WTC11 (cell line): ENCODE measurements at regions not wholly inside any gene's neighbourhood (a gene's known extent, or its start where the extent isn't known, plus 50 kb on each side); places are given as distances from the start of the nearest gene placed in this dataset.

Experiments used
- ATAC-seq: fragments of 200-7000 bp; cut with Tn5 transposase; 2 replicates; pipeline ENCODE4 v1.10.0; 2021; ENCODE audit warnings: mild to moderate bottlenecking, moderate library complexity
- CTCF ChIA-PET: fragments of 300-600 bp; sonication (Branson Sonifier 250); formaldehyde crosslinking; loops from one replicate; lab custom pipeline; 2021; ENCODE audit warnings: antibody characterized with exemption; lab: Charles Lee
- POLR2A ChIA-PET: fragments of 350-600 bp; sonication (Branson Sonifier 250); formaldehyde crosslinking; loops from one replicate; lab custom pipeline; 2021; ENCODE audit warnings: antibody characterized with exemption; lab: Charles Lee
- DNase-seq: peaks from one replicate; pipeline ENCODE4 v3.0.0; 2021; ENCODE audit warnings: low spot score
- H3K27ac Mint-ChIP-seq: 2 replicates; pipeline ENCODE4 v1.8.0; 2021; ENCODE audit warnings: mixed read lengths
- H3K27me3 Mint-ChIP-seq: 2 replicates; pipeline ENCODE4 v1.8.0; 2021; ENCODE audit warnings: low read depth, mild to moderate bottlenecking, moderate library complexity, mixed read lengths
- H3K36me3 Mint-ChIP-seq: 2 replicates; pipeline ENCODE4 v1.8.0; 2021; ENCODE audit warnings: mixed read lengths
- H3K4me1 Mint-ChIP-seq: 2 replicates; pipeline ENCODE4 v1.8.0; 2022; ENCODE audit warnings: mixed read lengths
- H3K4me3 Mint-ChIP-seq: 2 replicates; pipeline ENCODE4 v1.8.0; 2021; ENCODE audit warnings: mild to moderate bottlenecking, moderate library complexity, mixed read lengths
- H3K9me3 Mint-ChIP-seq: 2 replicates; pipeline ENCODE4 v1.8.0; 2021; ENCODE audit warnings: mixed read lengths
- FOXK1 ChIP-seq: sonication (generic); formaldehyde crosslinking; IDR thresholded peaks from 2 replicates; pipeline ENCODE4 v1.8.0; 2022; ENCODE audit warnings: mild to moderate bottlenecking, moderate library complexity, missing genetic modification reagents
- HMGA2 ChIP-seq: fragments of 250-450 bp; sonication (Bioruptor Pico); IDR thresholded peaks from 2 replicates; pipeline ENCODE4 v1.4.0; 2021; ENCODE audit warnings: mild to moderate bottlenecking, moderate library complexity
- IRF2 ChIP-seq: sonication (generic); formaldehyde crosslinking; IDR thresholded peaks from 2 replicates; pipeline ENCODE4 v1.8.0; 2022; ENCODE audit warnings: low read depth, missing genetic modification reagents, borderline replicate concordance
- OVOL2 ChIP-seq: fragments of 250-450 bp; sonication (Bioruptor Pico); IDR thresholded peaks from 2 replicates; pipeline ENCODE4 v1.9.0; 2021; ENCODE audit warnings: mild to moderate bottlenecking, borderline replicate concordance
- SMAD3 ChIP-seq: sonication (generic); formaldehyde crosslinking; IDR thresholded peaks from 2 replicates; pipeline ENCODE4 v1.8.0; 2022; ENCODE audit warnings: missing genetic modification reagents, mild to moderate bottlenecking, borderline replicate concordance
- SP1 ChIP-seq: sonication (generic); formaldehyde crosslinking; conservative IDR thresholded peaks from 2 replicates; pipeline ENCODE4 v1.8.1; 2022; ENCODE audit warnings: missing genetic modification reagents
- TCF7 ChIP-seq: sonication (generic); formaldehyde crosslinking; IDR thresholded peaks from 2 replicates; pipeline ENCODE4 v1.8.0; 2022; ENCODE audit warnings: mild to moderate bottlenecking, low read depth, missing genetic modification reagents, moderate library complexity
- TEAD4 ChIP-seq: sonication (generic); formaldehyde crosslinking; IDR thresholded peaks from 2 replicates; pipeline ENCODE4 v1.8.0; 2022; ENCODE audit warnings: mild to moderate bottlenecking, missing genetic modification reagents
- ZNF423 ChIP-seq: fragments of 250-450 bp; sonication (Bioruptor Pico); IDR thresholded peaks from 2 replicates; pipeline ENCODE4 v2.1.2; 2022; ENCODE audit warnings: mild to moderate bottlenecking, moderate library complexity
- TF ChIP-seq, protein P1 (sequence below): sonication (generic); formaldehyde crosslinking; IDR thresholded peaks from 2 replicates; pipeline ENCODE4 v1.8.1; 2022; ENCODE audit warnings: low read depth, mild to moderate bottlenecking, moderate library complexity, missing genetic modification reagents, borderline replicate concordance
- TF ChIP-seq, protein P2 (sequence below): sonication (generic); formaldehyde crosslinking; IDR thresholded peaks from 2 replicates; pipeline ENCODE4 v1.8.1; 2023; ENCODE audit warnings: mild to moderate bottlenecking, missing genetic modification reagents, moderate library complexity
- TF ChIP-seq, protein P3 (sequence below): sonication (generic); formaldehyde crosslinking; IDR thresholded peaks from 2 replicates; pipeline ENCODE4 v1.8.1; 2023; ENCODE audit warnings: mild to moderate bottlenecking, missing genetic modification reagents, borderline replicate concordance
- TF ChIP-seq, protein P4 (sequence below): fragments of 250-450 bp; sonication (Bioruptor Pico); IDR thresholded peaks from 2 replicates; pipeline ENCODE4 v1.8.0; 2021; ENCODE audit warnings: mild to moderate bottlenecking
- TF ChIP-seq, protein P5 (sequence below): sonication (generic); formaldehyde crosslinking; conservative IDR thresholded peaks from 2 replicates; pipeline ENCODE4 v1.8.1; 2023; ENCODE audit warnings: mild to moderate bottlenecking, low read depth, missing genetic modification reagents, moderate library complexity

DNA sequence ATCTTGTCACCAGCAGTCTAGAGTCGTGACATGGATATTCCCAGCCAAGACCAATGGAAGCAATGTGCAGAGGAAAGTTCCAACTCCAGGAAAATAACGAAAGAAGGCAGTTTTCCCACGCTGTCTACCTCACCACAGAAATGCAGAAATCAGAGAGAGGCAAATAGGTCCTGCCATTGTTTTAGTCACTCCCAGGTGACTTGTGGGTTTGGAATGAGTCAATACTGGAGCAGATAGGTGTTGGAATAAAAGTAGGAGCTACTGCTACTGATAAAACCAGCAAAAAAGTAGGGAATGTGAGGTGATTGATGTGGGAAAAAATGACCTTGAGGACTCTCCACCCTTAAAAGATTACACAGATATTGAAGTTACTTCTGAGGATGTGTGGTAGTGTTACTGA, 72.8 kb upstream of the RAI2 start (continued):
- TF ChIP-seq SMAD3 (CRISPR knock-in tag) (no peak), FOXK1 (CRISPR knock-in tag) (no peak), TCF7 (CRISPR knock-in tag) (no peak), SP1 (CRISPR knock-in tag) (no peak), HMGA2 (CRISPR knock-in tag) (no peak)
- TF ChIP-seq, protein P1, sequence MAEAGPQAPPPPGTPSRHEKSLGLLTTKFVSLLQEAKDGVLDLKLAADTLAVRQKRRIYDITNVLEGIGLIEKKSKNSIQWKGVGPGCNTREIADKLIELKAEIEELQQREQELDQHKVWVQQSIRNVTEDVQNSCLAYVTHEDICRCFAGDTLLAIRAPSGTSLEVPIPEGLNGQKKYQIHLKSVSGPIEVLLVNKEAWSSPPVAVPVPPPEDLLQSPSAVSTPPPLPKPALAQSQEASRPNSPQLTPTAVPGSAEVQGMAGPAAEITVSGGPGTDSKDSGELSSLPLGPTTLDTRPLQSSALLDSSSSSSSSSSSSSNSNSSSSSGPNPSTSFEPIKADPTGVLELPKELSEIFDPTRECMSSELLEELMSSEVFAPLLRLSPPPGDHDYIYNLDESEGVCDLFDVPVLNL (CRISPR knock-in tag): no peak

DNA sequence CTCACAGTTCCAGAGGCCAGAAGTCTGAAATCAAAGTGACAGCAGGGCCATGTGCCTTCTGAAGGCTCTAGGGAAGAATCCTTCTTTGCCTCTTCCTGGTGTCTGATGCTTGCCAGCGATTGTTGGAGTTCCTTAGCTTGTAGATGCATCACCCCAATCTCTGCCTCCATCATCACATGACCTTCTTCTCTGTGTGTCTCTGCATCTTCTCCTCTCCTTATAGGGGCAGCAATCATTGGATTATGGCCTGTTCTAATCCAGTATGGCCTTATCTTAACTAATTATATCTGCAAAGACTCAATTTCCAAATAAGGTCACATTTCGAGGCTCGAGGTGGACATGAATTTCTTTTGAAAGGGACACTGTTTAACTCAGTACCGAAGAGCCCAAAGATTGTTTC, 71.7 kb upstream of the RAI2 start:
- DNase-seq: no peak
- H3K4me1 Mint-ChIP-seq: peaks cover 14% of the 10 kb centered on the region
- no peak overlapping the region for H3K4me3 Mint-ChIP-seq
- POLR2A ChIA-PET: no interaction called here
- CTCF ChIA-PET: interaction anchor here (0.7 kb wide), 1 partner anchor 118 kb away, joined by 3 read pairs; no protein-coding TSS in a partner anchor
- H3K27me3 Mint-ChIP-seq: no peaks in the 10 kb centered on the region; the same call in 1 of the 2 replicates
- H3K27ac Mint-ChIP-seq: no peak overlapping the region
- H3K36me3 Mint-ChIP-seq: no peaks in the 10 kb centered on the region
- H3K9me3 Mint-ChIP-seq: peaks cover 10% of the 10 kb centered on the region; the same call in 1 of the 2 replicates
- ATAC-seq: no peak
- TF ChIP-seq IRF2 (CRISPR knock-in tag): no peak
- TF ChIP-seq, protein P2, sequence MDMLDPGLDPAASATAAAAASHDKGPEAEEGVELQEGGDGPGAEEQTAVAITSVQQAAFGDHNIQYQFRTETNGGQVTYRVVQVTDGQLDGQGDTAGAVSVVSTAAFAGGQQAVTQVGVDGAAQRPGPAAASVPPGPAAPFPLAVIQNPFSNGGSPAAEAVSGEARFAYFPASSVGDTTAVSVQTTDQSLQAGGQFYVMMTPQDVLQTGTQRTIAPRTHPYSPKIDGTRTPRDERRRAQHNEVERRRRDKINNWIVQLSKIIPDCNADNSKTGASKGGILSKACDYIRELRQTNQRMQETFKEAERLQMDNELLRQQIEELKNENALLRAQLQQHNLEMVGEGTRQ (CRISPR knock-in tag): no peak
- TF ChIP-seq, protein P3, sequence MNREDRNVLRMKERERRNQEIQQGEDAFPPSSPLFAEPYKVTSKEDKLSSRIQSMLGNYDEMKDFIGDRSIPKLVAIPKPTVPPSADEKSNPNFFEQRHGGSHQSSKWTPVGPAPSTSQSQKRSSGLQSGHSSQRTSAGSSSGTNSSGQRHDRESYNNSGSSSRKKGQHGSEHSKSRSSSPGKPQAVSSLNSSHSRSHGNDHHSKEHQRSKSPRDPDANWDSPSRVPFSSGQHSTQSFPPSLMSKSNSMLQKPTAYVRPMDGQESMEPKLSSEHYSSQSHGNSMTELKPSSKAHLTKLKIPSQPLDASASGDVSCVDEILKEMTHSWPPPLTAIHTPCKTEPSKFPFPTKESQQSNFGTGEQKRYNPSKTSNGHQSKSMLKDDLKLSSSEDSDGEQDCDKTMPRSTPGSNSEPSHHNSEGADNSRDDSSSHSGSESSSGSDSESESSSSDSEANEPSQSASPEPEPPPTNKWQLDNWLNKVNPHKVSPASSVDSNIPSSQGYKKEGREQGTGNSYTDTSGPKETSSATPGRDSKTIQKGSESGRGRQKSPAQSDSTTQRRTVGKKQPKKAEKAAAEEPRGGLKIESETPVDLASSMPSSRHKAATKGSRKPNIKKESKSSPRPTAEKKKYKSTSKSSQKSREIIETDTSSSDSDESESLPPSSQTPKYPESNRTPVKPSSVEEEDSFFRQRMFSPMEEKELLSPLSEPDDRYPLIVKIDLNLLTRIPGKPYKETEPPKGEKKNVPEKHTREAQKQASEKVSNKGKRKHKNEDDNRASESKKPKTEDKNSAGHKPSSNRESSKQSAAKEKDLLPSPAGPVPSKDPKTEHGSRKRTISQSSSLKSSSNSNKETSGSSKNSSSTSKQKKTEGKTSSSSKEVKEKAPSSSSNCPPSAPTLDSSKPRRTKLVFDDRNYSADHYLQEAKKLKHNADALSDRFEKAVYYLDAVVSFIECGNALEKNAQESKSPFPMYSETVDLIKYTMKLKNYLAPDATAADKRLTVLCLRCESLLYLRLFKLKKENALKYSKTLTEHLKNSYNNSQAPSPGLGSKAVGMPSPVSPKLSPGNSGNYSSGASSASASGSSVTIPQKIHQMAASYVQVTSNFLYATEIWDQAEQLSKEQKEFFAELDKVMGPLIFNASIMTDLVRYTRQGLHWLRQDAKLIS (CRISPR knock-in tag): no peak
- TF ChIP-seq, protein P4, sequence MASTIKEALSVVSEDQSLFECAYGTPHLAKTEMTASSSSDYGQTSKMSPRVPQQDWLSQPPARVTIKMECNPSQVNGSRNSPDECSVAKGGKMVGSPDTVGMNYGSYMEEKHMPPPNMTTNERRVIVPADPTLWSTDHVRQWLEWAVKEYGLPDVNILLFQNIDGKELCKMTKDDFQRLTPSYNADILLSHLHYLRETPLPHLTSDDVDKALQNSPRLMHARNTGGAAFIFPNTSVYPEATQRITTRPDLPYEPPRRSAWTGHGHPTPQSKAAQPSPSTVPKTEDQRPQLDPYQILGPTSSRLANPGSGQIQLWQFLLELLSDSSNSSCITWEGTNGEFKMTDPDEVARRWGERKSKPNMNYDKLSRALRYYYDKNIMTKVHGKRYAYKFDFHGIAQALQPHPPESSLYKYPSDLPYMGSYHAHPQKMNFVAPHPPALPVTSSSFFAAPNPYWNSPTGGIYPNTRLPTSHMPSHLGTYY (CRISPR knock-in tag): no peak
- TF ChIP-seq TEAD4: no peak
- TF ChIP-seq, protein P5, sequence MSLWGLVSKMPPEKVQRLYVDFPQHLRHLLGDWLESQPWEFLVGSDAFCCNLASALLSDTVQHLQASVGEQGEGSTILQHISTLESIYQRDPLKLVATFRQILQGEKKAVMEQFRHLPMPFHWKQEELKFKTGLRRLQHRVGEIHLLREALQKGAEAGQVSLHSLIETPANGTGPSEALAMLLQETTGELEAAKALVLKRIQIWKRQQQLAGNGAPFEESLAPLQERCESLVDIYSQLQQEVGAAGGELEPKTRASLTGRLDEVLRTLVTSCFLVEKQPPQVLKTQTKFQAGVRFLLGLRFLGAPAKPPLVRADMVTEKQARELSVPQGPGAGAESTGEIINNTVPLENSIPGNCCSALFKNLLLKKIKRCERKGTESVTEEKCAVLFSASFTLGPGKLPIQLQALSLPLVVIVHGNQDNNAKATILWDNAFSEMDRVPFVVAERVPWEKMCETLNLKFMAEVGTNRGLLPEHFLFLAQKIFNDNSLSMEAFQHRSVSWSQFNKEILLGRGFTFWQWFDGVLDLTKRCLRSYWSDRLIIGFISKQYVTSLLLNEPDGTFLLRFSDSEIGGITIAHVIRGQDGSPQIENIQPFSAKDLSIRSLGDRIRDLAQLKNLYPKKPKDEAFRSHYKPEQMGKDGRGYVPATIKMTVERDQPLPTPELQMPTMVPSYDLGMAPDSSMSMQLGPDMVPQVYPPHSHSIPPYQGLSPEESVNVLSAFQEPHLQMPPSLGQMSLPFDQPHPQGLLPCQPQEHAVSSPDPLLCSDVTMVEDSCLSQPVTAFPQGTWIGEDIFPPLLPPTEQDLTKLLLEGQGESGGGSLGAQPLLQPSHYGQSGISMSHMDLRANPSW (CRISPR knock-in tag): no peak
- TF ChIP-seq OVOL2: no peak
- no peak for TF ChIP-seq ZNF423
- TF ChIP-seq SP1 (CRISPR knock-in tag): no peak
